Mucosa of rectum (tissue), 2 donors: ENCODE measurements at regions not wholly inside any gene's neighbourhood (a gene's known extent, or its start where the extent isn't known, plus 50 kb on each side); places are given as distances from the start of the nearest gene placed in this dataset.

Experiments
- H3K27ac ChIP-seq, 2 donors: one replicate each; pipeline ENCODE4 v1.7.0; 2013; ENCODE audit warnings: inconsistent platforms in 2 of 2, low read depth in 2 of 2, low read length in 2 of 2
- H3K27me3 ChIP-seq, 2 donors: one replicate each; pipeline ENCODE4 v1.7.0; 2013; ENCODE audit warnings: low read length in 2 of 2; ENCODE audit not compliant: control insufficient read depth in 2 of 2, insufficient read depth in 2 of 2
- H3K36me3 ChIP-seq, 2 donors: one replicate each; pipeline ENCODE4 v1.7.0; 2013; ENCODE audit warnings: low read length in 2 of 2; ENCODE audit not compliant: control insufficient read depth in 2 of 2, insufficient read depth in 2 of 2
- H3K4me1 ChIP-seq, 2 donors: one replicate each; pipeline ENCODE4 v1.7.0; 2013; ENCODE audit warnings: low read length in 2 of 2, mild to moderate bottlenecking in 1 of 2; ENCODE audit not compliant: control insufficient read depth in 2 of 2, insufficient read depth in 2 of 2
- H3K4me3 ChIP-seq, 2 donors: one replicate each; pipeline ENCODE4 v1.7.0; 2013; ENCODE audit warnings: low read length in 2 of 2
- H3K9ac ChIP-seq, 2 donors: one replicate each; pipeline ENCODE4 v1.7.0; 2013; ENCODE audit warnings: low read length in 2 of 2, low read depth in 1 of 2, mild to moderate bottlenecking in 1 of 2
- H3K9me3 ChIP-seq, 2 donors: one replicate each; pipeline ENCODE4 v1.7.0; 2013; ENCODE audit warnings: low read length in 2 of 2; ENCODE audit not compliant: control insufficient read depth in 2 of 2
- donor health status: healthy.
- donor health status: Normal muscosa, but diverticular disease.

DNA sequence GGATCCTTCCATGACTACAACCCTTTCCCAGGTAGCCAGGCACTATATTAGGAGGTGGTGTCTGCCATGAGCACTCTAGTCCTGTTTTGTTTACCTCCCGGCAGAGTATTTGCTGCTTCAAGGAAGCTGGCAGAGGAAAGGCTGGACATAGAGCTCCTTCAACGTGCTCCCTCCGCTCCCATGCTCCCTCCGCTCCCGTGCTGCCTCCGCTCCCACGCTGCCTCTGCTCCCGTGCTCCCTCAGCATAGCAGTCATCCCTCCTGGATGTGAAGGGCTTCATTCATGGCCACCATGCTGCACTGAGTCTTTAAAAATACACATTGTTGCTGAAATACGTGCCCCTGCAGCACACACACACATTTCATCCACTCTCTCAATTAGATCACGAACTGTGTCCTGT is 181.9 kb upstream of the MYT1L start:
- Histone ChIP-seq H3K4me1 (no peaks in the 10 kb centered on the region), H3K27ac (no peak overlapping the region), H3K9ac (no peak overlapping the region), H3K9me3 (peaks cover 0 to 2% of the 10 kb centered on the region in 2 donors), H3K4me3 (no peak overlapping the region), H3K36me3 (no peaks in the 10 kb centered on the region), H3K27me3 (no peaks in the 10 kb centered on the region)

- Histone ChIP-seq H3K27ac (no peak overlapping the region), H3K9ac (no peak overlapping the region), H3K27me3 (no peaks in the 10 kb centered on the region), H3K4me1 (no peaks in the 10 kb centered on the region), H3K4me3 (no peak overlapping the region), H3K36me3 (no peaks in the 10 kb centered on the region), H3K9me3 (peaks cover 0 to 2% of the 10 kb centered on the region in 2 donors)
These were observed 176.4 kb upstream of the MYT1L start for GRCh38 chr2:2507417-2507997.

- no peak overlapping the region for H3K9ac ChIP-seq
- no peak overlapping the region for H3K27ac ChIP-seq
- H3K9me3 ChIP-seq = peaks cover 2 to 3% of the 10 kb centered on the region in 2 donors
- no peak overlapping the region for H3K4me3 ChIP-seq
- H3K27me3 ChIP-seq = no peaks in the 10 kb centered on the region
- H3K36me3 ChIP-seq = no peaks in the 10 kb centered on the region
- H3K4me1 ChIP-seq = no peaks in the 10 kb centered on the region
These were observed 175.5 kb upstream of the MYT1L start for GRCh38 chr2:2506536-2506935.

DNA sequence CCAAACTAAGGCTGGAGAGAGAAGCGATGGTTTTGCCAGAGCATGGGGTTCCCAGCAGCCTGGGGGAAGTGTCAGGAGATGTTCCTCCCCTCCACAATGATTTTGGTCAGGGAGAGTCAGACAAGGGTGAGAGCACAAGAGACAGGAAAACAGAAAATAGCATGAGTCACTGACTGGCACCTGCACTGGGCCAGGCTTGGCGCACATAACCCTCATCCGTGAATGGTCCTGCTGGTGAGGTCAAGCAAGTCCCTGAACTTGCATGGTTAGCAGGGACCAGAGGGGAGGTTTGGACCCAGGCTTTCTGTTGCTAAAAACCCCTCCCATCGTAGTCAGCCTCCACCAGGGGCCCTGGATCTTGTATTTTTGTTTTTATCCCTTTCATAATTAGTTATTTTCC is 174.5 kb upstream of the MYT1L start:
- H3K4me3 ChIP-seq = no peak overlapping the region

DNA sequence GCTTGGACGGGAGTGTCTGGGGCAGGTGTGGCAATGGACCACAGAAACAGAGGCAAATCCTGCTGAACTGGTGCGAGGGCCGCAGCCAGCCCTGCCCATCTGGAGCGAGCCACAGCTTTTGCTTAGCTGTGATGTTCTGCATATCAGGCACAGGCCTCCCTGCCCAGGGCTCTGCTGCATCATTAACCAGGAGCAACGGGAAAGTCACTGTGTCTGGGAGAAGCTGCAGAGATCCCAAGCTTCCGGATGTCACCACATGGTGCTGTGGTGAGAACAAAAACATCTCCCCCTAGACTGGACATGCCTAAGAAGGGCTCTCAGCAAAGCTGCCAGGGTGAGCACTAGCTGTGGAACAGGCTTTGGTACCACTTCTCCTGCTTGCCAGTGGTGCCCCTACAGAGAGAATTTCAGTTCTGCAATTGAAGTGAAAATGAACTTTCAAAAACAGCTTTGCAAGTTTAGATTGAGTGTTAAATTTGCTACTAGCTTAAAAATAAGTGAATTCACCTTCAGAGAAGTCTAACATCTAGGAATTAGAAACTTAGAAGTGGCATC is 172.9 kb upstream of the MYT1L start:
- Histone ChIP-seq H3K9me3 (peaks cover 2 to 3% of the 10 kb centered on the region in 2 donors), H3K4me1 (no peaks in the 10 kb centered on the region), H3K27ac (no peak overlapping the region), H3K36me3 (no peaks in the 10 kb centered on the region), H3K9ac (no peak overlapping the region), H3K4me3 (no peak overlapping the region), H3K27me3 (no peaks in the 10 kb centered on the region)

More for the DNA sequence above, 174.5 kb upstream of the MYT1L start:
- no peak overlapping the region for H3K27ac ChIP-seq
- H3K36me3 ChIP-seq = no peaks in the 10 kb centered on the region
- H3K9ac ChIP-seq = no peak overlapping the region
- H3K27me3 ChIP-seq = no peaks in the 10 kb centered on the region
- H3K4me1 ChIP-seq = no peaks in the 10 kb centered on the region
- H3K9me3 ChIP-seq = peaks cover 2 to 3% of the 10 kb centered on the region in 2 donors

DNA sequence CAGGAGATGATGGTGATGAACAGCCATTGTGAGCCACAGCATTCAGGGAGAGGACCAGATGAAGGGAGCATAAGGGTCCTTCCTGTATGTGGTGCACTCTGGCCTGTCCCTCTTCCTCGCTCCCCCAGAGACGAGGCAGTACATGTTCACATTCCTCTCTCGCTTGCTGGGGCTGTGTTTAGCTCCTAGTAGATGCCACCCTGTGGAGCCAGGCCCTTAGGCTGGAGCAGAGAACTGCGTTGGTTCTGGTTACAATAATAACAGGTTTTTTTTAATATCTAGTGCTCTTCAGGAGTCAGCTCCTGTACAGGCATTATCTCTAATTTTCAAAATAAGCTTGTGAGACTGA is 171.1 kb upstream of the MYT1L start:
- Histone ChIP-seq H3K4me1 (no peaks in the 10 kb centered on the region), H3K27ac (no peak overlapping the region), H3K4me3 (no peak overlapping the region), H3K9ac (no peak overlapping the region), H3K9me3 (peaks cover 2 to 3% of the 10 kb centered on the region in 2 donors), H3K27me3 (no peaks in the 10 kb centered on the region), H3K36me3 (no peaks in the 10 kb centered on the region)

DNA sequence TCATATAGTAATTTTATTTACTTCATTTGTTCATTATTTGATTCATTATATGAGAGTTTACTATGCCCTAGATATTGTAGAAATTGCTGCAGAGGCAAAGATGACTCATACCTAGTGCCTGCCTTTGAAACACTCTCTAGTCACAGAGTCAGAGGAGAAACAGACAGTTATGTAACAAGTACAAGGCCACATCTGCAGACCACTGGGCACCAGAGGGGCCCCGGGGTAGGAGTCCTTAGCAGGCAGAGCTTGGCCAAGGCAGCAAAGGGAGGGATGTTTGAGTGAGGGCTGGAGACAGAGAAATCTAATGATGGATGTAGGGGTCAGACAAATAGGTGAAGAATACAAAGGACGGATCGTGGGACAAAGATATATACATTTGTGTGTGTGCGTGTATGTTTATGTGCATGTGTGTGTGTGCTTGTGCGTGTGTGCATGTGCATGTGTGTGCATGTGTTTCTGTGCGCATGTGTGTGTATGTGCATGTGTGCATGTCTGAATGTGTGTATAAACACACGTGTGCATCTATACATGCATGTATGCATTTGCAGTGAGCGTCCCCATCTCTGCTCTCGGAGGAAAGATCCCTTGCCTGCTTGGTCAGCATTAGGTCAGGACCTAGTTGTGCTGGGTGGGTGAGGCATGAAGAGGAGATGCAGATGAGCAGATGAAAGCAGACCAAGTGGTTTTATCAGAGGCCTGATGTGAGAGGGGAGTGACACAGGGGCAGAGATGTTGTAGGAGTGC is 170.6 kb upstream of the MYT1L start:
- peaks cover 2 to 3% of the 10 kb centered on the region in 2 donors for H3K9me3 ChIP-seq
- H3K27ac ChIP-seq = no peak overlapping the region
- H3K4me3 ChIP-seq = no peak overlapping the region
- H3K27me3 ChIP-seq = no peaks in the 10 kb centered on the region
- no peak overlapping the region for H3K9ac ChIP-seq
- no peaks in the 10 kb centered on the region for H3K36me3 ChIP-seq
- H3K4me1 ChIP-seq = no peaks in the 10 kb centered on the region

DNA sequence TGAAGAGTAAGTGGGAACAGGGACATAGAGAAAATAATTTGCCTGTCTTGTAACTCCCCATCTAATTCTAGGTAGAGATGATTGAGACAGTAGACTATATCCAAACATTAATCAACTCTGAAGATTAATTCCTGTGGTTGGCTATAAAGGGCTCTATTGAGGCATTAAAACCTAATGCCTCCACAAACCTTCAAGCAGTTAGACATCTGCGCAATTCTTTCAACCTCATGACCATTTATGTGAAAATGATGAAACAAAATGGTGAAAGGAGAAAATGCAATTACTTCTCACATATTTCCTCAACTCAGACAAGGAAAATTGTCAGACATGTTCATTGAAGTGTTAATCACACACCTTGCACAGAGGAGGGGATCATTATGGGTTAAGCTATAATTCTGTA is 164.5 kb upstream of the MYT1L start:
- H3K9ac ChIP-seq = no peak overlapping the region
- no peaks in the 10 kb centered on the region for H3K9me3 ChIP-seq
- H3K27ac ChIP-seq = no peak overlapping the region
- H3K27me3 ChIP-seq = no peaks in the 10 kb centered on the region
- H3K36me3 ChIP-seq = no peaks in the 10 kb centered on the region
- H3K4me3 ChIP-seq = no peak overlapping the region
- H3K4me1 ChIP-seq = no peaks in the 10 kb centered on the region

- Histone ChIP-seq H3K36me3 (no peaks in the 10 kb centered on the region), H3K27me3 (no peaks in the 10 kb centered on the region), H3K9me3 (no peaks in the 10 kb centered on the region)
These were observed 162.4 kb upstream of the MYT1L start for GRCh38 chr2:2493496-2493895.

DNA sequence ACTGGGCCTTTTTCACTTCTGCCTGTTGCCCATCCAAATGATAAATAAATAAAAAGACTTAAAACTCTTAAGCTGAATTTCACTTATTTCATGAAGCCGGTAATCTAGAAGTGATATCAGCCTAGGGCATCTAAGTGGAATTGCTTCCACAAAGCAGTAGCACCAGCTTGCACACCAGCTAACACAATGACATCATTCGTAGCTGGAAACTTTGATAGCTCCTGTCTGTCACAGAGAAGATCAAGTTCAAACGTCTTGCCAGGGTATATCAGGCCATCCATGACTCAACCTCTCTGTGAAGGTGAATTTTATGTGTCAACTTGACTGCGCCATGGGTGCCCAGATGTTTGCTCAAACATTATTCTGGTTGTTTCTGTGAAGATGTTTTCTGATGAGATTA is 161.7 kb upstream of the MYT1L start:
- Histone ChIP-seq H3K9ac (no peak overlapping the region), H3K27me3 (no peaks in the 10 kb centered on the region), H3K4me3 (no peak overlapping the region), H3K9me3 (no peaks in the 10 kb centered on the region), H3K27ac (no peak overlapping the region), H3K36me3 (no peaks in the 10 kb centered on the region), H3K4me1 (no peaks in the 10 kb centered on the region)

More at GRCh38 chr2:2493496-2493895, 162.4 kb upstream of the MYT1L start:
- Histone ChIP-seq H3K4me3 (no peak overlapping the region), H3K27ac (no peak overlapping the region), H3K9ac (no peak overlapping the region), H3K4me1 (no peaks in the 10 kb centered on the region)
